Osteocyte (in vitro differentiated cells): ENCODE measurements at regions not wholly inside any gene's neighbourhood (a gene's known extent, or its start where the extent isn't known, plus 50 kb on each side); places are given as distances from the start of the nearest gene placed in this dataset.

Experiments used
- DNase-seq: peaks from one replicate; pipeline ENCODE4 v3.0.0; 2021; ENCODE audit warnings: mixed read lengths; ENCODE audit not compliant: unreplicated experiment; ENCODE audit errors: extremely low spot score
- H3K27ac Mint-ChIP-seq: one replicate; pipeline ENCODE4 v1.8.0; 2021; ENCODE audit warnings: mild to moderate bottlenecking, mixed read lengths; ENCODE audit not compliant: unreplicated experiment
- H3K27me3 Mint-ChIP-seq: one replicate; pipeline ENCODE4 v1.8.0; 2021; ENCODE audit warnings: mixed read lengths; ENCODE audit not compliant: unreplicated experiment
- H3K36me3 Mint-ChIP-seq: one replicate; pipeline ENCODE4 v1.8.0; 2021; ENCODE audit warnings: mixed read lengths; ENCODE audit not compliant: unreplicated experiment
- H3K4me1 Mint-ChIP-seq: one replicate; pipeline ENCODE4 v1.8.0; 2021; ENCODE audit warnings: mixed read lengths; ENCODE audit not compliant: unreplicated experiment
- H3K4me3 Mint-ChIP-seq: one replicate; pipeline ENCODE4 v1.8.0; 2021; ENCODE audit warnings: mild to moderate bottlenecking, moderate library complexity, mixed read lengths; ENCODE audit not compliant: unreplicated experiment
- H3K9me3 Mint-ChIP-seq: one replicate; pipeline ENCODE4 v1.8.0; 2021; ENCODE audit warnings: mixed read lengths; ENCODE audit not compliant: unreplicated experiment
- CTCF ChIP-seq: fragments of 200-600 bp; sonication (generic); IDR thresholded peaks from 2 replicates; pipeline ENCODE4 v1.5.0; 2021; ENCODE audit warnings: antibody characterized with exemption, mild to moderate bottlenecking, moderate library complexity

GRCh38 chr2:85950743-85951142 lies 62.0 kb upstream of the ST3GAL5 start:
- H3K27ac Mint-ChIP-seq = no peak overlapping the region
- no peak for TF ChIP-seq CTCF
- peak; percentile 15 for DNase-seq
- peaks cover 3% of the 10 kb centered on the region for H3K4me1 Mint-ChIP-seq
- no peaks in the 10 kb centered on the region for H3K36me3 Mint-ChIP-seq
- H3K27me3 Mint-ChIP-seq = no peaks in the 10 kb centered on the region
- H3K4me3 Mint-ChIP-seq = no peak overlapping the region
- H3K9me3 Mint-ChIP-seq = peaks cover 11% of the 10 kb centered on the region

GRCh38 chr2:85949280-85949679 lies 60.5 kb upstream of the ST3GAL5 start:
- Mint-ChIP-seq H3K9me3 (peaks cover 11% of the 10 kb centered on the region), H3K27ac (no peak overlapping the region), H3K4me1 (peaks cover 3% of the 10 kb centered on the region), H3K27me3 (no peaks in the 10 kb centered on the region), H3K36me3 (peaks cover 1% of the 10 kb centered on the region), H3K4me3 (no peak overlapping the region)
- DNase-seq = peak; percentile 40
- TF ChIP-seq CTCF = no peak

GRCh38 chr2:85947593-85947992 lies 58.8 kb upstream of the ST3GAL5 start:
- TF ChIP-seq CTCF = no peak
- no peaks in the 10 kb centered on the region for H3K27me3 Mint-ChIP-seq
- peaks cover 1% of the 10 kb centered on the region for H3K36me3 Mint-ChIP-seq
- H3K9me3 Mint-ChIP-seq = peaks cover 18% of the 10 kb centered on the region
- DNase-seq = no peak
- H3K4me1 Mint-ChIP-seq = no peaks in the 10 kb centered on the region
- H3K27ac Mint-ChIP-seq = no peak overlapping the region
- no peak overlapping the region for H3K4me3 Mint-ChIP-seq

- Mint-ChIP-seq H3K4me1 (no peaks in the 10 kb centered on the region), H3K36me3 (peaks cover 1% of the 10 kb centered on the region), H3K4me3 (no peak overlapping the region), H3K27me3 (no peaks in the 10 kb centered on the region), H3K9me3 (peaks cover 18% of the 10 kb centered on the region), H3K27ac (no peak overlapping the region)
- no peak for TF ChIP-seq CTCF
- DNase-seq = peak; percentile 13
These were observed 56.8 kb upstream of the ST3GAL5 start for GRCh38 chr2:85945586-85945985.

GRCh38 chr2:85945172-85945571 lies 56.4 kb upstream of the ST3GAL5 start:
- H3K4me1 Mint-ChIP-seq = no peaks in the 10 kb centered on the region
- TF ChIP-seq CTCF = no peak
- no peaks in the 10 kb centered on the region for H3K27me3 Mint-ChIP-seq
- H3K27ac Mint-ChIP-seq = no peak overlapping the region
- H3K36me3 Mint-ChIP-seq = peaks cover 1% of the 10 kb centered on the region
- H3K4me3 Mint-ChIP-seq = no peak overlapping the region
- H3K9me3 Mint-ChIP-seq = peaks cover 18% of the 10 kb centered on the region
- DNase-seq = no peak
